Lung (tissue), 11 donors: ENCODE measurements at regions not wholly inside any gene's neighbourhood (a gene's known extent, or its start where the extent isn't known, plus 50 kb on each side); places are given as distances from the start of the nearest gene placed in this dataset.

ENCODE experiments used
- ATAC-seq: fragments of 200-7000 bp; cut with Tn5 transposase; one replicate; pipeline ENCODE4 v1.9.1; 2020; ENCODE audit warnings: moderate number of reproducible peaks; ENCODE audit not compliant: insufficient read depth, low FRiP score
- DNase-seq, 3 donors: peaks; one replicate each; pipeline ENCODE4 v3.0.0-alpha.2; 2013 to 2017
- H3K27ac ChIP-seq, 2 donors: one replicate each; pipeline ENCODE4 v1.5.1; 2013; ENCODE audit warnings: mild to moderate bottlenecking in 2 of 2, moderate library complexity in 2 of 2, control low read depth in 1 of 2, inconsistent platforms in 1 of 2, low read depth in 1 of 2, low read length in 1 of 2
- H3K27me3 ChIP-seq, 3 donors: one replicate each; pipeline ENCODE4 v1.5.1; 2013; ENCODE audit warnings: low read length in 2 of 3; ENCODE audit not compliant: control insufficient read depth in 3 of 3, insufficient read depth in 3 of 3
- H3K36me3 ChIP-seq, 4 donors: one replicate each; pipeline ENCODE4 v1.5.1; 2013; ENCODE audit warnings: low read length in 4 of 4, mild to moderate bottlenecking in 1 of 4, moderate library complexity in 1 of 4; ENCODE audit not compliant: control insufficient read depth in 4 of 4, insufficient read depth in 4 of 4
- H3K4me1 ChIP-seq, 5 donors: one replicate each; pipeline ENCODE4 v1.5.1; 2013; ENCODE audit warnings: low read length in 5 of 5, mild to moderate bottlenecking in 2 of 5, moderate library complexity in 1 of 5; ENCODE audit not compliant: control insufficient read depth in 5 of 5, insufficient read depth in 5 of 5
- H3K4me3 ChIP-seq: one replicate; pipeline ENCODE4 v1.5.1; 2013; ENCODE audit warnings: mild to moderate bottlenecking, control low read depth, moderate library complexity
- H3K9ac ChIP-seq, 2 donors: one replicate each; pipeline ENCODE4 v1.5.1; 2013; ENCODE audit warnings: low read length in 2 of 2, control low read depth in 1 of 2; ENCODE audit not compliant: insufficient read depth in 1 of 2
- H3K9me3 ChIP-seq, 4 donors: one replicate each; pipeline ENCODE4 v1.5.1; 2013; ENCODE audit warnings: low read length in 3 of 4, mild to moderate bottlenecking in 1 of 4, moderate library complexity in 1 of 4; ENCODE audit not compliant: control insufficient read depth in 4 of 4, insufficient read depth in 3 of 4
- CTCF ChIP-seq: IDR thresholded peaks from 2 replicates; pipeline ENCODE4 v1.5.1; 2012; ENCODE audit warnings: mild to moderate bottlenecking; ENCODE audit errors: control extremely low read depth, extremely low read depth
- WGBS, 2 donors: extraction: QIAGEN DNeasy Blood & Tissue Kit; methylation state at CpG; one replicate each; pipeline ENCODE4 v1.1.7; 2013; 5-methylcytosine and 5-hydroxymethylcytosine counted together
- donor health status: control.
- donor health status: control.
- donor health status: Bipolar disorder and iron deficiency.
- donor health status: healthy.
- donor health status: DM: yes; HTN: yes; CAD: no.

DNA sequence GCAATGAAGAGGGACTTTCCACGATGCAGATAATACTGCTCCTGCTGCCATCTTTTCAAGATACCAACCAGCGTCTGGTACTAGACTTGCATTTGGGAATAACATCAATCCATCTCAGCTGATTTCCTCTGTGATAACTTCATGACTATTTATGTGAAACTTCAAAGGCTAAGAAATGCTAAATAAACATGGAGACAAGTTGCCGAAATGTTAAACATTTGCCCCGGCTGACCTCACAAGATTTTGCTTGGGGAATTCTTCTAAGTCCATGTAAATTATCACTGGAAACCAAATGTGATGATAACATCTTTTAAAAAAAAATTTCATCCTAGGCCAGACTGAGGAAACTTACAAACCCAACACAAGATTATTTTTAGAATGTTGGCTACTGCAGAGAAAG is 185.8 kb upstream of the PRICKLE2 start:
- Histone ChIP-seq H3K27me3 (no peaks in the 10 kb centered on the region), H3K9me3 (no peaks in the 10 kb centered on the region), H3K4me3 (no peak overlapping the region), H3K9ac (no peak overlapping the region), H3K4me1 (peaks cover 0 to 8% (median 0%) of the 10 kb centered on the region in 5 donors), H3K36me3 (peaks cover 0 to 4% (median 0%) of the 10 kb centered on the region in 4 donors), H3K27ac (no peak overlapping the region)
- DNase-seq (no peak), ATAC-seq (no peak)
- 51 to 70% methylated on average over 4 of the region's 4 CpGs for WGBS, 2 donors
- no peak for TF ChIP-seq CTCF

DNA sequence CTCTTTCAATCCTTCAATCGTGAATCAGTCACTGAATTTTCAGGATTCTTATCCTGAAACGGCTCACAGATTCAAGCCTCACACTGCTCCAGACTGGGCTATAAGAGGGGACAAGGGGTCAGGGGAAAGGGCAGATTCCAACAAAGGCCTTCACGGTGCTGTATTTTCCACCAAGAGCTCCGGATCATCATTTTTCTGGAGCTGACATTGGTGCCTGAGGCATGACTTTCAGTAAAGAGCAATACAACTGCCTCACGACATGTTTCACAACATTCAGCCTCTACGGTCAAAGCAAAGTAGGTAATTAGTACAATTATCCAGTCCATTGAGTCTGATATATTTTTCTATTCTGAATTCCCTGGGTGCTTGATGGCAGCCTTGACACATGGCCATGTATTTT is 185.0 kb upstream of the PRICKLE2 start:
- no peaks in the 10 kb centered on the region for H3K27me3 ChIP-seq
- no peak overlapping the region for H3K4me3 ChIP-seq
- WGBS, 2 donors, result 87 to 91% methylated on average over 6 of the region's 6 CpGs
- H3K36me3 ChIP-seq, result peaks cover 0 to 4% (median 0%) of the 10 kb centered on the region in 4 donors
- H3K4me1 ChIP-seq, result peaks cover 0 to 17% (median 1%) of the 10 kb centered on the region in 5 donors
- DNase-seq (no peak), ATAC-seq (no peak)
- no peak for TF ChIP-seq CTCF
- H3K9me3 ChIP-seq, result no peaks in the 10 kb centered on the region
- H3K27ac ChIP-seq, result no peak overlapping the region
- H3K9ac ChIP-seq, result no peak overlapping the region

DNA sequence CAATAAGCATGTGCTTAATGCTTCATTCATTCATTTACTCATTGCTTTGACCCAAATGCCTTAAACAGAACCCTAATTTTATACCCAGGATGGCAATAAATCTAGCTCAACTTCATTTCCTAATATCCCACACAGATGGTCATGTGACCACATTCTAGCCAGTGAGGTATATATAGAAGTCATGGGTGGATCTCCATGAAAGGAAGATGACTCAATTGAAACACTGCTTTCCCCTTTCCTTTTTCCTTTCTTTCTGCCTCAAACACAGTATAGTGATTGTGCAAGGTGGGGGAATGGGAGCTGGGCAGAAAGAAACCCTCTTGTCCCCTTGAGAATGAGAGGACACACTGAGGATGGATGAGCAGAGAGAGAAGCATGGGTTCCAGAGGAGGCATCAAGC is 183.5 kb upstream of the PRICKLE2 start:
- no peak overlapping the region for H3K9ac ChIP-seq
- H3K4me1 ChIP-seq, result peaks cover 0 to 26% (median 5%) of the 10 kb centered on the region in 5 donors
- no peaks in the 10 kb centered on the region for H3K27me3 ChIP-seq
- DNase-seq (no peak), ATAC-seq (no peak)
- TF ChIP-seq CTCF, result no peak
- H3K36me3 ChIP-seq, result peaks cover 0 to 2% (median 0%) of the 10 kb centered on the region in 4 donors
- no peaks in the 10 kb centered on the region for H3K9me3 ChIP-seq
- no peak overlapping the region for H3K27ac ChIP-seq
- no peak overlapping the region for H3K4me3 ChIP-seq

DNA sequence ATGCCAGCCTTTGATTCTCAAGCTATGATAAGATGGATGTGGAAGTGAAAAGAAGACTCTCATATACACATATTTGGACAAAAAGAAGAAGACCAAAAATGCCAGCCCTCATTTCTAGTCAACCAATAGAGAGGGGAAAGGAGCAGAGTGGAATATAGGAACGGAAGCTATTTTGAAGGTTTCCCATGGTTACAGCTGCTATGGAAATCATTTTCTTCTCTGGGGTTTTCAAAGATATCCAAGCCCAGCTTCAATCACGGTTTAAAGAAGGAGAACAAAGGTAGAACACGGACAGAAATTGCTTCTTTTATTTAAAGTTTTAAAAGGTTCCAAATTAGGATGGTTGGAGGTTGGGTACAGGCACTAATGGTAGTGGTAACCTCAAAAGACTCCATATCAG is 181.0 kb upstream of the PRICKLE2 start:
- TF ChIP-seq CTCF, result no peak
- WGBS, 2 donors, result 76 to 78% methylated on average over 3 of the region's 3 CpGs
- peaks cover 0 to 28% (median 5%) of the 10 kb centered on the region in 5 donors for H3K4me1 ChIP-seq
- no peak overlapping the region for H3K9ac ChIP-seq
- no peak overlapping the region for H3K27ac ChIP-seq
- no peak for ATAC-seq
- no peaks in the 10 kb centered on the region for H3K9me3 ChIP-seq
- no peak overlapping the region for H3K4me3 ChIP-seq
- H3K27me3 ChIP-seq, result no peaks in the 10 kb centered on the region
- DNase-seq, result peak in 1 of 3 donors; percentile 18
- peaks cover 0 to 6% (median 0%) of the 10 kb centered on the region in 4 donors for H3K36me3 ChIP-seq
